ENCODE measurements at regions not wholly inside any gene's neighbourhood (a gene's known extent, or its start where the extent isn't known, plus 50 kb on each side); places are given as distances from the start of the nearest gene placed in this dataset.

DNA sequence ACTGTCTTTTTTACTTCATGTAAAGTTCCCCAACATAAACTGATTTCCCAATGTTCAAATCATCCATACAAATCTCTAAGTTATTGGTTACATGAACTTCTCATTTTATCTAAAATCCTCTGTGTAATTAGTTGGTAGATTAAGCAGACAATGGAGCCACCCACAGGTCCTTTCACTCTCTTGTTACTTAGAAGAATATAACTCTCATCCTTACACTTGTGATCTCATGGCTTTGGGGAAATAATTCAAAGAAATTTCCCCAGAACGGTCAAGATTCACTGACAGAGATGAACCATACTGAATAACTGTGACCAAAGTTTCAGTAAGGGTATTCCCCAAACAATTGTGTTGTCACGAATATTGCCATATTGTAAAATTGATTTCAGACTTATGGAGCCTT lies 1102.6 kb upstream of the EPHA6 start:
- TF ChIP-seq, protein P1, sequence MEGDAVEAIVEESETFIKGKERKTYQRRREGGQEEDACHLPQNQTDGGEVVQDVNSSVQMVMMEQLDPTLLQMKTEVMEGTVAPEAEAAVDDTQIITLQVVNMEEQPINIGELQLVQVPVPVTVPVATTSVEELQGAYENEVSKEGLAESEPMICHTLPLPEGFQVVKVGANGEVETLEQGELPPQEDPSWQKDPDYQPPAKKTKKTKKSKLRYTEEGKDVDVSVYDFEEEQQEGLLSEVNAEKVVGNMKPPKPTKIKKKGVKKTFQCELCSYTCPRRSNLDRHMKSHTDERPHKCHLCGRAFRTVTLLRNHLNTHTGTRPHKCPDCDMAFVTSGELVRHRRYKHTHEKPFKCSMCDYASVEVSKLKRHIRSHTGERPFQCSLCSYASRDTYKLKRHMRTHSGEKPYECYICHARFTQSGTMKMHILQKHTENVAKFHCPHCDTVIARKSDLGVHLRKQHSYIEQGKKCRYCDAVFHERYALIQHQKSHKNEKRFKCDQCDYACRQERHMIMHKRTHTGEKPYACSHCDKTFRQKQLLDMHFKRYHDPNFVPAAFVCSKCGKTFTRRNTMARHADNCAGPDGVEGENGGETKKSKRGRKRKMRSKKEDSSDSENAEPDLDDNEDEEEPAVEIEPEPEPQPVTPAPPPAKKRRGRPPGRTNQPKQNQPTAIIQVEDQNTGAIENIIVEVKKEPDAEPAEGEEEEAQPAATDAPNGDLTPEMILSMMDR (IDR thresholded peaks at IDR 0.05): no peak
- no peak for TF ChIP-seq POLR2A (IDR thresholded peaks at IDR 0.05)
- ATAC-seq (no peak), DNase-seq (no peak)
- no peaks in the 10 kb centered on the region for H3K4me1 ChIP-seq
- intact Hi-C loops (cut with DNase I): no loop called here
- H3K27me3 ChIP-seq: no peaks in the 10 kb centered on the region
- H3K36me3 ChIP-seq (replicated peaks in 1 of 2; ENCODE audit: insufficient read depth in 1 of 2, low read depth in 2 of 2): no peaks in the 10 kb centered on the region
- no peak overlapping the region for H3K4me3 ChIP-seq
- WGBS, 2 donors: 86 to 92% methylated on average over 2 of the region's 2 CpGs
- H3K9me3 ChIP-seq: no peaks in the 10 kb centered on the region
- no peak overlapping the region for H3K27ac ChIP-seq

DNA sequence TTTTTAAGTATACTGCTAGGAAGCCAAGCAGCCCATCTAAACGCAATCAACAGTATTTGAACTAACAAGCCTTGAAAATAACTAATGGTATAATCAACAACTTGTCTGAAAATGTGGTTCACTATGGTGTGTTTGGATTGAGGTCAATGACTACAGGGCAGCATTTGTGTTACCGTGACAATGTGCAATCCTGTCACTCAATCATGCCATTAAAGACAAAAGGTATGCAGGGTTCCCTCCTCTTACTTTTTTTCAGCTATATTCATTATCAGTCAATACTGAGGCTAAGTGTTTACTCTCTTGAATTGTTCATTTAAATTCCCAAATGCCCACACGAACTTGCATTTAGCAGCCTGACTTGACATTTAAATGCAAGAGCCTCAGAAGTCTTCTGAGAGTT lies 1099.3 kb upstream of the EPHA6 start:
- intact Hi-C loops (cut with DNase I): no loop called here
- H3K4me1 ChIP-seq: no peaks in the 10 kb centered on the region
- TF ChIP-seq, protein P1 (IDR thresholded peaks at IDR 0.05): no peak
- TF ChIP-seq POLR2A (IDR thresholded peaks at IDR 0.05): no peak

DNA sequence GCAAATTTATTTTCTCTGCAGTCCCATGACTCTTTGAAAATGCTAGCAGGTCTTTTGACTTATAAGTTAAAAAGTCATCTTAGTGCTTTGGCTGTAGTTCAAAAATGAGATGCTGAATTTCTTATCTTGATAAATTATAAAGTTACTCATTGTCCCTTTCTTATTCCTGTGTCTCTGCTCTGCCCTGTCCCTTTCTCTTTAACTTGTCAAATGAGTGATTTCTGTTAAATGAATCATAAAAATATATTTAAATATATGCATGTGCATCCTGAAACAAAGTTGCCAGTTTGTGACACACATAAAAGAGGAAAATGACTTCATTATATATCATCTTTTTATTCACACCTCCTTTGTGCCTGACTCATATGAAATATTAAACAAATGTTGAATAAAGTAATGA lies 1097.3 kb upstream of the EPHA6 start:
- ATAC-seq (no peak), DNase-seq (no peak)
- Histone ChIP-seq H3K9me3 (no peaks in the 10 kb centered on the region), H3K4me1 (no peaks in the 10 kb centered on the region), H3K36me3 (replicated peaks in 1 of 2; ENCODE audit: insufficient read depth in 1 of 2, low read depth in 2 of 2) (no peaks in the 10 kb centered on the region), H3K27me3 (no peaks in the 10 kb centered on the region), H3K27ac (no peak overlapping the region), H3K4me3 (no peak overlapping the region)
- intact Hi-C loops (cut with DNase I): no loop called here
- TF ChIP-seq, protein P1 (IDR thresholded peaks at IDR 0.05): no peak
- TF ChIP-seq POLR2A (IDR thresholded peaks at IDR 0.05): no peak

More for the DNA sequence above, 1099.3 kb upstream of the EPHA6 start:
- no peaks in the 10 kb centered on the region for H3K36me3 ChIP-seq (replicated peaks in 1 of 2; ENCODE audit: insufficient read depth in 1 of 2, low read depth in 2 of 2)
- H3K4me3 ChIP-seq: no peak overlapping the region
- no peak overlapping the region for H3K27ac ChIP-seq
- no peak for ATAC-seq
- H3K27me3 ChIP-seq: no peaks in the 10 kb centered on the region
- no peak for DNase-seq
- no peaks in the 10 kb centered on the region for H3K9me3 ChIP-seq
- WGBS, 2 donors: 49 to 52% methylated on average over 3 of the region's 3 CpGs

DNA sequence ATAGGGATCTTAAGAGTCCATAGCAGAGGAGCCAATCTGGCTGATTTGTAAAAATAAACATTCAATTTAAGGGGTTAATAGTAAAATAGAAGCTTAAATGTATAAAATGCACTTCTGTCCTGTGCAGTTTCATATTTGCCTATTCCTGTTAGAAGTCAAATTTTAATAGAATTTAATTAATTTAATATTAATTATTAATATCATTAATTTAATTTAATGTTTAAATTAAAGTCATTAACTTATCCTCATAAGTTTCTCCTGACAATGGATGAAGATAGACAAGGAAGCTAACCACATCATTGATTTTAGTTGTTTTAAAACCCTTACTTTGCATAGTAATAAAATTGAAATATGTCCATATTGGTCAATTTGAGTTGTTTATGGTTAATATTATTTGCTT lies 1096.2 kb upstream of the EPHA6 start:
- Histone ChIP-seq H3K27ac (no peak overlapping the region), H3K36me3 (replicated peaks in 1 of 2; ENCODE audit: insufficient read depth in 1 of 2, low read depth in 2 of 2) (no peaks in the 10 kb centered on the region), H3K9me3 (no peaks in the 10 kb centered on the region), H3K4me1 (no peaks in the 10 kb centered on the region), H3K27me3 (no peaks in the 10 kb centered on the region), H3K4me3 (no peak overlapping the region)
- no peak for TF ChIP-seq POLR2A (IDR thresholded peaks at IDR 0.05)
- TF ChIP-seq, protein P1 (IDR thresholded peaks at IDR 0.05): no peak
- DNase-seq: no peak
- no peak for ATAC-seq
- intact Hi-C loops (cut with DNase I): no loop called here

DNA sequence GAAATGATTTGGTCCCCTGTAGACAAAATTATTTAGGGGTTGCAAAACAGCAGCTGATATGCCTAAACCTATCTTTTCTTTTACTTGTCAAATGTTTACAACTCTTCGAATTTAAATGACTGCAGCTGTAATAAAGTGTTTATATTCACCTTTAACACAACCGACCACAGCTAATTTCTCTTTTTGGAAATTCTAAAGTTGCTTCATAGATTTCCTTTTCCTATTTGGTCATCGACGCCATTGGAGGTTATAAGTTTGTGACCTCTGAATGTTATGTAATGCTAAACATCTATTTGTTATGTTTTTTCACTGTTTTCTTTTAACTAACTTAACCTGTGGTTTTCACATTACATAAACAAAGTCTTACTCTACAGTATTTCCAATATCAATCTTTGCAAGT lies 1094.9 kb upstream of the EPHA6 start:
- Histone ChIP-seq H3K27ac (no peak overlapping the region), H3K4me3 (no peak overlapping the region), H3K4me1 (no peaks in the 10 kb centered on the region), H3K36me3 (replicated peaks in 1 of 2; ENCODE audit: insufficient read depth in 1 of 2, low read depth in 2 of 2) (no peaks in the 10 kb centered on the region), H3K27me3 (no peaks in the 10 kb centered on the region), H3K9me3 (no peaks in the 10 kb centered on the region)
- WGBS, 2 donors: 81 to 84% methylated on average over 4 of the region's 4 CpGs
- intact Hi-C loops (cut with DNase I): no loop called here
- DNase-seq (no peak), ATAC-seq (no peak)
- no peak for TF ChIP-seq POLR2A (IDR thresholded peaks at IDR 0.05)
- TF ChIP-seq, protein P1 (IDR thresholded peaks at IDR 0.05): no peak

Measured in body of pancreas (tissue), 4 donors.